GM18505 (cell line): ENCODE measurements at regions not wholly inside any gene's neighbourhood (a gene's known extent, or its start where the extent isn't known, plus 50 kb on each side); places are given as distances from the start of the nearest gene placed in this dataset.
"Not testable (repeated sequence)": the region's sequence is repeated elsewhere in the genome, so short reads cannot be mapped to it uniquely, and the experiment has no call there.

ENCODE experiments used
- ATAC-seq: cut with Tn5 transposase; IDR thresholded peaks from one replicate; pipeline ENCODE4 v1.9.1; 2021; ENCODE audit not compliant: unreplicated experiment
- POLR2A ChIP-seq: IDR thresholded peaks from 4 replicates; pipeline ENCODE4 v1.6.1; 2011; ENCODE audit warnings: borderline replicate concordance; ENCODE audit not compliant: insufficient read depth, insufficient read length; ENCODE audit errors: extremely low read depth

DNA sequence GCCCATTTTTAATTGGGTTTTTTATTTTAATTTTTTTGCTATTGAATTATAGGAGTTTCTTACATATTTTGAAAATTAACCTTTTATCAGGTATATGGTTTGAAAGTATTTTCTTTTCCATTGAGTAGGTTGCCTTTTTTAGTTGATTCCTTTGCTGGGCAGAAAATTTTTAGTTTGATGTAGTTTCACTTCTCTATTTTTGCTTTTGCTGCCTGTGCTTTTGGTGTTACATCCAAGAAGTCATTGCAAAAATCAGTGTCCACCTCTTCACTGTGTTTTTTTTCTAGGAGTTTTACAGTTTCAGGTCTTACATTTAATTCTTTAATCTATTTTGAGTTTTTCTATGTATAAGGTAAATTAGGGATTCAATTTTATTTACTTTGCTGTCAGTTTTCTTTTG lies 129.8 kb upstream of the FERD3L start:
- no peak for TF ChIP-seq POLR2A
- no peak for ATAC-seq

DNA sequence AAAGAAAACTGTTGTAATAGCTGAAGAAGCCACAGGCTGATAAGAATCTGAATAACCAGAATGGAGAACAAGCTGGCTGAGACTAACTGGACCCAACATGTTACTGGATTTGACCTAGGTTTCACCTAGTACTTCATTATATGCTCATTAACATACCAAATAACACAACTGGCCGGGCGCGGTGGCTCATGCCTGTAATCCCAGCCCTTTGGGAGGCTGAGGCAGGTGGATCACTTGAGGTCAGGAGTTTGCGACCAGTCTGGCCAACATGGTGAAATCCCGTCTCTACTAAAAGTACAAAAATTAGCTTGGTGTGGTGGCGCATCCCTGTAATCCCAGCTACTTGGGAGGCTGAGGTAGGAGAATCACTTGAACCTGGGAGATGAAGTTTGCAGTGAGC lies 127.1 kb upstream of the FERD3L start:
- not testable (repeated sequence) for ATAC-seq

DNA sequence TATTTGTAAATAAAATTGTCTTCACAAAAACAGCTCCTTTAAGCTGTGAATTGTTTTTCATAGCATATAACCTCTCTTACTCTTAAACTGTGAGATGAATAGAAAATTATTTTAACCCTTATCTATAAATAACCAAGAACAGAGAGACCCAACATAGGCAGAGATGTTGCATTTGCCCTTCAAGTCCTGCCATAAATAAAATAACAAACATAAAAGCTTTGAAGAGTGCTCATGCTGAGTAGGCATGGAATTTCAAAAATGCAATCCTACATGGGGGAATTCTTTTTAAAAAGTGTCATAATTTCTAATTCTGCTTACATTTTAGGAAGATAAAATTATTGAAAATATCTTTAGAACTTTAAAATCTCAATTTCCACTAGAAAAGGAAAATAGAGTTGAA lies 124.1 kb upstream of the FERD3L start:
- ATAC-seq: no peak
- TF ChIP-seq POLR2A: no peak

DNA sequence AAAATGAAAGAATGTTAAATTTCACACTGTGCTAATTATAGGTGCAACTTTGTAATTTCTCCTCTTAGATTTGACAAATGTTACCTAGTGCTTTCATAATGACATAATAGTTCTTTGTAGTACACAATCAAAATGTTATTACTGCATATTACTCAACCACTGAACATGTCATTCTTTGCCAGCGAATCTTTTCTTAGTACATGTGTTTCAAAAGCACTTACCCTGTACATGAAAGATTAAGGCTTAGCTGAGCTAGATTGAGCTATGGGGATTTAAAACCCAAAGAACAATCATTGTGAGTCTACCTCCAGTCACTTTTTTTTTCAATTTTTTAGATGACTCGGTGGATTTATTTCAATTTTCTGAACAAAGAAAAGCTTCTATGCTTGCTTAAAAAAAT lies 123.5 kb upstream of the FERD3L start:
- TF ChIP-seq POLR2A: no peak
- no peak for ATAC-seq

DNA sequence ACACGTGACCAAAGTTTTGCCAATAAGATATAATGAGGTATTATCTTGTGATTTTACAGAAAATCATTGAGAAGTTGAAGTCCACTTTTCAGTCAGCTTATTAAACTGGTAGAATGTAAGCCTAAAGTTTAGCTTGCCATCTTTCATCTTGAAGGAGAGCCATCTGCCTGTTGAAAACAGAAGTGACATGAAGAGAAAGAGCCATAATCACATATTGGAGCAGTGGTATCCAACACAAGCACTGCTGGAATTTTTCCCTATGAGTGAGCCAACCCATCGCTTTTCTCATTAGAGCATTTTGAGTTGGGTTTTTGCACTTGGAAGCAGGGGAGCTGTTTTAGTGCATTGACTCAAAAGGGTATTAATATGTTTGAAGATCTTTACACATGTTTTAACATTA lies 117.6 kb upstream of the FERD3L start:
- ATAC-seq: no peak
- no peak for TF ChIP-seq POLR2A

DNA sequence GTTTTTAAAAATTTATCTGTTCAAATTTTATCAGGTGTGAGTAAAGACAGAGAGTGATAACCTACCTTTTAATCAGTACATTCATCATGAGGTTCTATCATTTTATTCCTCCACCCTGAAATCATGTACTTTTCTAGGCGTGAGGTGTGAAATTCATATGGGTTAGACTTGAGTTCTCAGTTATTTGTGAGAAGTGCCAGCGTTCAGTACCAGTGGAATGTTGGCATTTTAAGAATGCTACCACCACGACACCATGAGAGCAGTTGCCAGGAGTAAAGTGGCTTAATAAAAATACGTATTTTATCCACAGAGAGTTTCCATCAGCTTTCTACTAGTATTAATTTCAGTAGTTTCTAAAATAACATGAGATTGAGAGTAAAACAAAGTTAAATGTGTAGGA lies 104.1 kb upstream of the FERD3L start:
- ATAC-seq: no peak

DNA sequence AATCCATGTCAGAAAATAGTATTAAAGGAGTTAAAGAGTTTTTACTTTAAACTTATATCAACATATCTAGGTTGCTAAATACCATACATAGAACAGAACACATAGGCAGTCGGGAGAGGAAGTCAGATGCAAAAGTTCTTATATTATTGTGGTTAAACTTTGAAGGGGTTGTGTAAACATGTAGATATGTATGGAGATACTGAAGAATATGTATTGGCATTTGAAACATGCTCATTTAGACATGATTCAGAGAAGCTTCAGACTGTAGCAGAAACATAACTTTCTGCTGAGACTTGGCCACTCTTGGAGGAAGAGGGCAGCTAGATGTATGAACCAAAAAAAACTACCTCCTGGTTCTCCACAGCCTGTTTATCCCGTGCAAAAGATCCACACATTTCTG lies 103.5 kb upstream of the FERD3L start:
- TF ChIP-seq POLR2A: no peak
- no peak for ATAC-seq

More for the DNA sequence above, 104.1 kb upstream of the FERD3L start:
- TF ChIP-seq POLR2A: no peak

DNA sequence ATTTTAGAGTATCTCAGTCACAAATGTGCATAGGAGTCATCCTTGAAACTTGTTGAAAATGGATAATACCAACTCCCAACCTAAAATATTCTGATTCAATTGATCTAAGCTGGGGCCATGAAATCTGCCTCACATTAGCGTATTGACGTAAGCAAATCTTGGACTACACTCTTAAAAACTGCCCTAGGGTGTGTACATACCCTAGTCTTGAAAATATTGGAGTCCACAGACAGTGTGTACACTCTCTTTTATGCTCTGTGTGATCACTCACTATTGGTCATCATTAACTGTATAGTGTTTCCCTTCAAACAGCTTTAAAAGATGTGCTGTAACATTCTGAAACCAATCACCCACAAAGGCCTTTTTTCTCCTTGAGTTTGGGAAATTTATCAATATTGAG lies 102.9 kb upstream of the FERD3L start:
- no peak for ATAC-seq
- no peak for TF ChIP-seq POLR2A

DNA sequence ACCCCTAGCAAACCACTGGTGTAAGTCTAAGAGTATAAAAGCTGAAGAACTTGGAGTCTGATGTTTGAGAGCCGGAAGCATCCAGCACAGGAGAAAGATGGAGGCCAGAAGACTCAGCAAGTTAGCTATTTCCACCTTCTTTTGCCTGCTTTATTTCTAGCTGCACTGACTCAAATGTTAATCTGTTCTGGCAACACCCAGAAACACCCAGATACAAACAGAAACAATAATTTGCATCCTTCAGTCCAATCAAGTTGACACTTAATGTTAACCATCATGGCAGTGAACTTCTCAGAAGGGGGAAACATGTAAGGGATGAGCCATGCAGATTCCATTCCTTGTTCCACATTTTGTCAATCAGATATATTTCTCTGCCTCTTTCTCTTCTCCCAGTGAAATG lies 101.8 kb upstream of the FERD3L start:
- TF ChIP-seq POLR2A: no peak

DNA sequence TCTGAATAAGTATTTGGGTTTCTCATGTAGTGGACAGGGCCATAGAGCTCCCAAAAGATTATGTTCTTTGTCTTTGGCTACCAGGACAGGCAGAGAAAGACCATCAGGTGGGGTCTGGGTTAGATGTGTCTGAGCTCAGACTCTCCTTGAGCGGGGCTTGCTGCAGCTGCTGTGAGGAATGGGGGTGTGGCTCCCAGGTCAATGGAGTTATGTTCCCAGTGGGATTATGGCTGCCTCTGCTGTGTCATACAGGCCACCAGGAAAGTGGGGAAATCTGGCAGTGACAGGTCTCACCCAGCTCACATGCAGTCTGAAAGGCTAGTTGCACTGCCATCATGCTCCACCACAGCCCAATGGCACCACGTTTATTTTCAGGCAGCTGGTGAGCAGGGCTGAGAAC lies 97.0 kb upstream of the FERD3L start:
- ATAC-seq: no peak

More for the DNA sequence above, 101.8 kb upstream of the FERD3L start:
- no peak for ATAC-seq

DNA sequence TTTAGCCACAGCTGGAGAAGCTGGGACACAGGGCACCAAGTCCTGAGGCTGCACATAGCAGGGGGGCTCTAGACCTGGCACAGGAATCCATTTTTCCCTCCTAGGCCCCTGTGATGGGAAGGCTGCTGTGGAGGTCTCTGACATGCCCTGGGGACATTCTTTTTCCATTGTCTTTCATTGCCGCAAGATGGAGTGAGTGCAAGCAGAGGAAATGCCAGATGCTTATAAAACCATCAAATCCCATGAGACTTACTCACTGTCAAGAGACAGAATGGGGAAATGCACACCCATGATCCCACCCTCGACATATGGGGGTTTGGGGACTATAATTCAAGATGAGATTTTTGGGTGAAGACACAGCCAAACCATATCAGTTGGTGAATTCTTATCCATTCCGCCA lies 94.7 kb upstream of the FERD3L start:
- ATAC-seq: no peak
- TF ChIP-seq POLR2A: no peak

More for the DNA sequence above, 97.0 kb upstream of the FERD3L start:
- TF ChIP-seq POLR2A: no peak

DNA sequence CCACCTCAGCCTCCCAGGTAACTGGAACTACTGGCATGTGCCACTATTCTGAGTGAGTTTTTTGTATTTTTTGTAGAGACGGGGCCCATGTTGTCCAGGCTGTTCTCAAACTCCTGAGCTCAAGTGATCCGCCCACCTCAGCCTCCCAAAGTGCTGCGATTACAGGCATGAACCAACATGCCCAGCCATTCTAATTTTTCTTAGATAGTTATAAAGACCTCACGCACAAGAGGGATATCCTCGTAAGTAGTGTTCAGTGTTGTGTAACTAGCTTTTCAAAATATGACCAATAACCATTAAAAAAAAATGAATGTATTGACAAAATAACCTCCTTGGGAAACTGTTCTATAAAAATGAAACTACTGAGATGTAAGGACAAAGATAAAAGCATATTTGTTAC lies 90.5 kb upstream of the FERD3L start:
- ATAC-seq: no peak
- no peak for TF ChIP-seq POLR2A

DNA sequence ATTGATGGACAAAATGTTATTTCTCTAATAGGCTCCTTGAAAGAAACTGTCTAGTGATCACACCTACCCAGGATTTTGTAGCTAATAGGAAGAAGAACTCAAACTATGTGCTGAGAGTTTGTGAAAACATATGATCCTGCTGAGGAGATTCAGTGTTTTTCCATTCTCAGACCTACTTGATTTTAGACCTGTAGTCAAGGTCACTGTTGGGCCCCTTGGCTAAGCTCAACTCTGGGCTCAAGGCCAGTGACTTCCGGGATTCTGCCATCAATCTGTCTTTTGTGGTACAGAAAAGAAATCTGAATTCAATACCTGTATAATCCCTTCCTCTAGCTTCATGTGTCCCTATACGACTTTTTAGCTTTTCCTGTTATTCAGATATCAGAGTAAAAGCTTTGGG lies 79.7 kb upstream of the FERD3L start:
- TF ChIP-seq POLR2A: no peak
- no peak for ATAC-seq

DNA sequence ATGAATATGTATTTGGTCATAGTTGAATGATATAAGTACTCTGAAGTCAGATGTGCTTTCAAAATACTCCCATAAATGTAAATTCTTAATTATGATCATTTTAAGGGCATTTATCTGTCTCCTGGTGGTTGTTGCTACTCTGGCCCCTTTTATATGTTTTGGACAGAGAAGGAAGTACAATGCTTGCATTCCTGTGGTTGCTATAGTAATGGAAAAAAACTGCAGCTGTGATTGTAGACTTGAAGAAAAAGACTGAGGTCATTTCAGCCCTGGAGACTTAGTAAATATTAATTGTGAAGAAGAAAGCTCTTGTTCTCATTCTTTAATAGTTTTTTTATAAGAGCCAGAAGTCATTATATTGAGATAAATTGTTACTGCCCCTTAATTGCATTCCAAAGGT lies 70.2 kb upstream of the FERD3L start:
- no peak for TF ChIP-seq POLR2A
- no peak for ATAC-seq

DNA sequence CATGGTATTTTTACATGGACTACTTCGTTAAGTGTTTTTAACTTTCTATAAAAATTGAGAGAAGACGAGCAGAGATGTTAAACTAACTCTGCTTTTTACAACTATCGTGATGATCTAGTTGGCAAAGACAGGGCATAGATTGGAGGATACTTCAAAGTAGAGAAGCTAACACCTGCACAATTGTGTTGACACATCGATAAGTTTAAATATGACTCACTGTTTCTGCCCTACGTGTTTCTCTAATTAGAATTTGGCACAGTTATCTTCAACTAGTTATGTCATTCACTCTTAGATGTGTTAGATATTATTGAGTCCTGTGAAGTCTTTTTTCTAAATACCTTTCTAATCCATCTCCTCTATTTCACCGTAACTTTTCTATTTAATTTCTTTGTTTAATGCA lies 68.5 kb upstream of the FERD3L start:
- no peak for TF ChIP-seq POLR2A
- ATAC-seq: no peak

DNA sequence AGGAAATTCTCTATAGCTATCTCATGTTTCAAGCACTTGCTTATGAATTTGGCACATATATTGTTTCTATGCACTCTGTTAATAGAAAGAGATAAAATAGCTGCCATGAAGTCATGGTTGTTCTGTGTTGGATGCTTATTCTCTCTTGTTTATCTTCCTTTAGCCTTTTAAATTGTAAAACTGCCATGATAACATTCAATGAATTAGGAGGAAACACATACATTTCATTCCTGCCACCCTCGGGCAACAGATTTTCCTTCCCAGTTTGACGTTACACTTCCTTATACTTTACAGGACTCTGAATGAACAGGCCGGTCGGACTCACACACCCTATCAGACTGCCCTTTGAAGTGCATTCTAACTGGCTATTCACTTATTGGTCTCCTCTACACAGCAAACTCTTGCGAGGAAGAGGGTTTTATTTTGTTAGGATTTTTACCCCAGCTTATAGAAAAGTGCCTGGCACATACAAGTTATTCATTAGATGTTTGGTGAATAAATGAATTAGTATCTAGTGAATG lies 65.7 kb upstream of the FERD3L start:
- ATAC-seq: no peak
- TF ChIP-seq POLR2A: no peak

DNA sequence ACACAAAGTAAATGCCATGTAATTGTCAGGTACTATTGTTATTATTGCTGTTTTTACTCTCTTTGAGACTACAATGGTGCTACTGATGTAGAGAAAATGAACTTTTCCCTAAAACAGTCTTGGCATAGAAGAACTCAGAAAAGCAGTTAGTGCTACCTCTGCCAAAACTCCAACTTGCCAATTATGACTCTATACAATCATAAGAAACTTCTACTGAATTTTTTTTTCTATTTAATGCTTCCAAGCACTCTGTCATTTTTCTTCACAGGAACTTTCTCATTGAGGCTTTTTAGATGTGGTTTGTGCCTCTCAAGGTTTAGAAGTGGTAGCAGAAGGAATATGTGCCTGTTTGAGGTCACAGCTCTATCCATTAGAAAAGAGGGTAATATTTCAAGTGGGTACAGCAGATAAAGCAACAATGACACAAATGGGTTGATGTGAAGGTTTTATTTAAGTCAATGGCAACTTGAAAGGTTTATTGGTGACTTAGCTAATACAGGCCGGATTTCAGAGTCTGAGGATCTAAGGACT lies 64.0 kb upstream of the FERD3L start:
- TF ChIP-seq POLR2A: no peak
- ATAC-seq: no peak
